GM18951 (cell line): ENCODE measurements at regions not wholly inside any gene's neighbourhood (a gene's known extent, or its start where the extent isn't known, plus 50 kb on each side); places are given as distances from the start of the nearest gene placed in this dataset.

Experiments used
- POLR2A ChIP-seq: IDR thresholded peaks from 4 replicates; pipeline ENCODE4 v1.6.1; 2011; ENCODE audit warnings: mild to moderate bottlenecking; ENCODE audit not compliant: insufficient read length, insufficient read depth; ENCODE audit errors: extremely low read depth
- in situ Hi-C: fragments of 300-500 bp; cut with MboI; formaldehyde crosslinking; loops from one replicate; pipeline ENCODE4 v1.12.0; 2022; ENCODE audit warnings: low sequenced_read_pairs, mixed read lengths, inconsistent platforms; ENCODE audit not compliant: unreplicated experiment

- no peak for TF ChIP-seq POLR2A
- in situ Hi-C loops, result no loop called here
Measured at GRCh38 chr12:58504143-58504938, 416.0 kb downstream of the LRIG3 start.

GRCh38 chr12:58509116-58509885 is 411.0 kb downstream of the LRIG3 start:
- TF ChIP-seq POLR2A, result no peak
- in situ Hi-C loops, result no loop called here

GRCh38 chr12:58513301-58513834 is 406.9 kb downstream of the LRIG3 start:
- in situ Hi-C loops, result no loop called here

GRCh38 chr12:58513852-58514251 is 406.5 kb downstream of the LRIG3 start:
- in situ Hi-C loops, result no loop called here

More at GRCh38 chr12:58513301-58513834, 406.9 kb downstream of the LRIG3 start:
- no peak for TF ChIP-seq POLR2A

GRCh38 chr12:58519839-58520238 is 400.5 kb downstream of the LRIG3 start:
- TF ChIP-seq POLR2A, result no peak
- in situ Hi-C loops, result no loop called here

More at GRCh38 chr12:58513852-58514251, 406.5 kb downstream of the LRIG3 start:
- TF ChIP-seq POLR2A, result no peak

GRCh38 chr12:58521152-58521551 is 399.2 kb downstream of the LRIG3 start:
- TF ChIP-seq POLR2A, result no peak
- in situ Hi-C loops, result no loop called here

GRCh38 chr12:58521796-58522195 is 398.5 kb downstream of the LRIG3 start:
- in situ Hi-C loops, result no loop called here
- TF ChIP-seq POLR2A, result no peak

GRCh38 chr12:58523360-58523759 is 396.9 kb downstream of the LRIG3 start:
- in situ Hi-C loops, result no loop called here
- TF ChIP-seq POLR2A, result no peak

GRCh38 chr12:58528271-58528670 is 392.0 kb downstream of the LRIG3 start:
- no peak for TF ChIP-seq POLR2A
- in situ Hi-C loops, result no loop called here

- no peak for TF ChIP-seq POLR2A
- in situ Hi-C loops, result no loop called here
Measured at GRCh38 chr12:58529114-58529665, 391.1 kb downstream of the LRIG3 start.

GRCh38 chr12:58529897-58530741 is 390.2 kb downstream of the LRIG3 start:
- in situ Hi-C loops, result no loop called here
- TF ChIP-seq POLR2A, result no peak

- TF ChIP-seq POLR2A, result no peak
- in situ Hi-C loops, result no loop called here
Measured at GRCh38 chr12:58530742-58531062, 389.6 kb downstream of the LRIG3 start.
